ENCODE measurements at regions not wholly inside any gene's neighbourhood (a gene's known extent, or its start where the extent isn't known, plus 50 kb on each side); places are given as distances from the start of the nearest gene placed in this dataset.

DNA sequence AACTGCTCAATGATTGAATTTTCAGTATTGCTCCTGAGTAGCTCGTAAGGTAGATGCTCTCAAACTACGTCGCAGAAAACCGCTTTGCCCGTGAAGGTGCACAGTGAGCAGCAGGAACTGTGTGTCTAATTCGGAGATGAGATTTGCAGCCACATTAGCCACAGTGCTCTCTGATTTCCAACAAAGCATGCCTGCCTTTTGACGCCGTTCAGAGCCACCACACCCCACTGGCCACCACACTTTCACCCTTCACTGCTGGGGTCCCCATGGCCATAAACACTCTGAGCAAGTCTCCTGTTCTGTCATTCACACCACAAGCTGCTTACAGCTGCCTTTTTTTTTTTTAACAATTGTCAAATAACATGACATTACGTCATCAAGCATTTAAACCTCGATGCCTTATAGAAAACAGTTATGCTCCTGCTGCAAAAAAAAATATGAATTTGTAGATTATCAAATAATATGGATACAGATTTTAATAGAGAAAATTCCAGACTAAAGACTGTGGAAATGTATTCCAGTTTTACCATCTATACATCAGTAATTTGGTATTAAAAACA lies 578.8 kb upstream of the PFKP start:
- no peak for DNase-seq

DNA sequence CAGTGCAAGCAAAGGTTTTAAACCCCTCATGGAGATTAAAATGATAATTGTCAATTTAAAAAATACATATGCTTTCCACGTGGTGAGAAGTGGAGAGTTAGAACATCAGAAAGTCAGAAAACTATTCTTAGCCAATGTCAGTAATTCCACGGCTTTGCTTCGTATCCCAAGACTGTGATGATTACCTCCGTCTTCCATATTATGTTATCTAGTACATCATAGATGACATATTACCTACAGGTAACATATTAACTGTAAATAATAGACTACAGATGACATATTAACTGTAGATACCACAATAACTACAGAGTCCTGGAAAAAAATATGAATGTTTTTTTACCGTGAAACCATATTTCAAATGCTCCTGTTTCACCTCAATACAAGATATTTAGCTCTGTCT lies 579.4 kb upstream of the PFKP start:
- DNase-seq, result no peak

DNA sequence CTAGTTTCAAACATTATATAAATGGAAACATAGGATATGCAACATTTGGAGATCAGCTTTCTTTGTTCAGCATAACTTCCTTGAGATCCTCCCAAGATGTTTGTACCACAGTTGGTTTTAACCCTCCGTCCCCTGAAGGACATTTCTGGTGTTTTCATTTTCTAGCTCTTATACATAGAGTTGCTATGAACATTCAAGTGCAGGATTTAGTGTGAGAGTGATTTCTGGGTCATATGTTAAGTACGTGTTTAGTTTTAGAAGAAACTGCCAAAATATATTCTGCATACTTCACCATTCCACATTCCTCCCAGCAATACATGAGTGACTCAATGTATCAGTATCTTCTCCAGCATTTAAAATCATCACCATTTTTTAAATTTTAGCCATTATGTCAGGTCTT lies 588.7 kb upstream of the PFKP start:
- DNase-seq, result no peak

DNA sequence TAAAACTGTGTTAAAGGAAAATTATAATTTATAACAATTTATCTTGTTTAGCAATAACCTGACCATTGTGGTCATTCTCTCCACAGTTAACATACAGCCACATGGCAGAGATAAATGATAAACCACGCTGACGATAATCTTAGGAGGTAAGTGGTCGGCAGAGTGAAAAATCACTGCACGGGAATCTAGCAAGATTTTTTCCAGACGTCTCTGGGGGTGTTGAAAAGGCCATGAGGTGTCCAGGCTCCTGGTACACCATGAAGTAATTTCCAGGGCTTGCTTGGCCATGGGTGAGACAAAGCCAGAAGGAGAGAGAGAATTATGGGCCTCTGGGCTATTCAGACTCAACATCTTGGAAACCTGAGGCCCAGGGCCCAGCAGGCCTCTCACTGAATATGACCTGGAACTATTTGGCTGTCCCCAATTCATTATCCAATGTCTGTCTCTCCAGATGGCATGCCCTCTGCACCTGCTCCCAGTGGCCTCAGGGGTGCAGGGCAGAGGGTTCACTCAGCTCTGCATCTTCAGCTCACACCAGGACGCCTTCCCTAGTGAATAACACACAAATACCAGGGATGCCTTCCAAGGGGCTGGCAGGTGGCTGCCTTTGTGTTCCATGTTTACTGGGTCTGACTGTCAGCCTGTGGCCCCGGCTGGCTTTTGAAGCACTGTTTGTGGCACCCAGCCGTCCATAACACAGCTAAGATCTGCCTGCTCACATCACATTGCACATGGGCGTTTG lies 590.4 kb upstream of the PFKP start:
- DNase-seq, result no peak

DNA sequence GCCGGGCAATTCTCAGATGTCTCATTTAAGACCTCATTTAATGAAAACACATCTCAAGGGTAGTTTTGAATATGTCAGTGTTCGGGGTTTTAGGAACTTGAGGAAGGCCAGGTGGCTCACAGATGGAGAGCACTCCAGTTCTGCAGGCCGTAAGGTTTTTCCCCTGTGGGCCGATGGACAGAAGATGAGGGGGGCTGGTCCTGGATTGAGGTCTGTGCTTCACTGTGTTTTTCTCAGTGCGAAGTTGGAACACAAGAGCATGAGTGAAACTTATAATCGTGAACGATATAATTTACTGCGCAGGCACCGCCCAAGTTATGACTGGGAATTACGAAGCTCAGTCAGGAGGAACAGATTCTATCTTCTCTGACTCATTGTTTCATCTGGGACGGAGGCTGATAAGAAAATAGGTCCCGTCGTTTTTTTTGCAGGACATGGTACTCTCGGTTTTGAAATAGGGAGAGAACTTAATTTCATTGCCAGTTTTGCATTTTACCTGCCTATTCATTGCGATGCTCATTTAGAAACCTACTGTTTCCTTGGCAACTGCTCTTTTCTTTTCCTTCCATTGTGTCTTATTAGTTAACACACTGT lies 591.0 kb upstream of the PFKP start:
- DNase-seq, result no peak

DNA sequence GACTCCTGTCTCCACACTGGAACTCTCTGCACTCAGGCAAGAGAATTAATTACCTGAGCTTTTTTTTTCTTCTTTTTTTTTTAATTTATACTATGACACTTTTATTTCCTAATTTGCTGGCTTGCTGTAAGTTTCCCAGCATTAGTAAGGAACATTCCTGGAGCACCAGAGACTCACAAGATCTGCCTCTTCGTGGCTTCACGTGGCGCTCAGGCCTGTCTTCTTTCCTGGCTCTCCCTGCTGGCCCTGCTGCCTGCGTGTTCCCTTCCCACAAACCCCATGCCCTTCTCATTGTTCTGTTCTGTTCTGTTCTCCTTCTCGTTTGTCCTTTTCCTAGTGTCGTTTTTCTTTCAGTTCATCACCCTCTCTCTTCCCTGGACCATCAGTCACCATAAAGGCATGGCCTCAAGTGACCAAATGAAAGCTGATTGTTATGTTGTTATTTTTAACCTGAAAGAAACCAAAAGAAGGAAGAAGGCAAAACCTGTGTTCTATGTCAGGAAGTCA lies 591.6 kb upstream of the PFKP start:
- DNase-seq, result no peak

DNA sequence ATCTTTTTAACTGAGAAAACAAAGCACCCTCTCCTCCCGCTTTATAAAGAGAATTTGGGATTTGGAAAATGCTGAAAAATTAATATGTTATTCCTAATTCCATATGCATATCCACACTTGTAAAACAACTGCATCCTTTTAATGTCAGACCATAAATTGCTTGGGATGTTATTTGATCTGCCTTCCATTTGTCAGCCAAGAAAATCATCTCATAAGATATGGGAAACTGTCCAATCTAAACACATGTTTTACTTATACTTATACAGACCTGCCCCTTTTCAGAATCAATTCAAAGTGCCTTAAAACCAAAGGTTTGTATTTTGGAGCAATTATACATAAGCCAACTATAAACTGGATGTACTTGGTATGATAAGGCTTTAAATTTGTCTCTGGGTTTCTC lies 595.5 kb upstream of the PFKP start:
- DNase-seq, result no peak

DNA sequence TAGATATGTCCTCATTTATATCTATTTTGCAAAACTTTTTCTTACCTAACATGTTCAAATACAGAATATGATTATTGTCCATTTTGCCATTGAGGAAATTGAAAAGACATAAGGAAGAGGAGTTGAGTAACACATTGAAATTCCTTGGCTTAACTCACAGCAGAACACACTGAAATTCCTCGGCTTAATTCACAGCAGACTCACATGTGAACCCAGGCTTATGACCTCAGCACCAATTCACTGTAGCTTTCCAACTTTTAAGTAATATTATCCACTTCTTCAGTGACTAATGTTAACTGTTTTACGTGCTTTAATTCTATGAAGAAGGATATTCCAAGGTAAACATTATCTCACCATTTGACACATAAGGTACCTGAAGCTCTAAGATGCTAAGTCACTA lies 597.5 kb upstream of the PFKP start:
- DNase-seq, result no peak

DNA sequence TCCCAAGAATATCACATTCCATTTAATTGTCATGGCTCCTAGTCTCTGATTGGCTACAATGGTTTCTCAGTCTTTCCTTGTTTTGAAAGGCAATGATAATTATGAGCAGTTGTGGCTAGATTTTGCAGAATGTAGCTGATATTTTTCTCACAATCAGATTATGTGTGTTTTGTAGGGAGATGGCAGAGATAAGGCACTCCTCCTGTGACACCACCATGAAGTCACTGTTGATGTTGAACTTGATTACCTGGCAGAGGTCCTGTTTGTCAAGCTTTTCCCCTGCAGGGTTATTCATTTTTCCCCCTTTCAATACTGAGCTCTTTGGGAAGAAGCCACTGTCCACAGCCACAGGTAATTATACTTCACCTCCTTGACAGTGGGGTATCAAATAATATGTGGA lies 602.9 kb upstream of the PFKP start:
- no peak for DNase-seq

DNA sequence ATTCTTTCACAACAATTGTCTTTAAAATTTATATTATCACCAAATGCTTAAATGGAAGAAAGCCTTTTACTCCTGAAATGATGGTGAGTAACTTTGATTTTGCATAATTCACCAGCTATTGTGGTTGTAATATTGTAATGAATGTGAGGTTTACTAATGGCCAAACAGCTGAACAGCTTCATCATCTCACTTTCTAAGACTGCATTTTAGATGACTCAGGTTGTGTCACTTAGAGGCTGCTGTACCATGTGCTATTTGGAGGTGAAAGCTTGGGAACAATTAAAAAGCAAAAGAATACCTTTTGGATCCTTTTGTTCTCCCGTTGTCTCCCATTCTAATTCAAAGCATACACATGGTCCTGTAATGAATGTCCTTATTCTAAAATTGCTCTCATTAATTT lies 604.0 kb upstream of the PFKP start:
- DNase-seq, result no peak

DNA sequence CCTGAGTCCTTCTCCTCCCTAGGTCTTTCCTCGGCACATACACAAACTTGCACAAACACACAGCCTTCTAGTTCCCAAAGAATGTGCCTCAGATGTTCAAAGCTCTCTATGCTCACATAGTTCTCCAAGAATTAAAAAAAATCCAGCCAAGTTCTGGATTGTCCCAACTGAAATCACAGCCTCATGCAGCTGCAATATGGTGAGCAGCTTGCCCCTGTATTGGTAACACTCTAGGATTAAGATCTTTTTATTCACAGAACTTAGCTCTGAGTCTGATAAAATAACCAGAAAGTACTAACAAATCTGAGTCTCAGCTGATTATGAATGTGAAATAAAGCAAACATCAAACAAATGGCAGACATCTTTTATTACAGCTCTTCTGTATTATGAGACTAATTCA lies 604.8 kb upstream of the PFKP start:
- DNase-seq, result no peak

DNA sequence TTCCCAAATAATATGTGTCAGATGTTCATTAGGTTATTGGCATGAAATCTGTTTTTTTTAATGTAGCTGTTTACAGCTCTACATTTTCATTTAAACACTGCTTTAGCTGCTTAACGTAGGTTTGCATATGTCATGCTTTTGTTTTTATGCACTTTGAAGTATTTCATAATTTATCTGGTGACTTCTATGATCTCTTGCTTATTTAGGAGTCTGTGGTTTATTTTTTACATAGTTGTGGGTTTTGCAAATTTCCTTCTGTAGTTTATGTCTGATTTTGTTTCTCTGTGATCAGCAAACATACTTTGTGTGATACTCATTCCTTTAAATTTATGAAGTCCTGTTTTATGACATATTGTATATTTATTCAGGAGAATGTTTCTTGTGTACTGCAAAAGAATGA lies 606.5 kb upstream of the PFKP start:
- no peak for DNase-seq

DNA sequence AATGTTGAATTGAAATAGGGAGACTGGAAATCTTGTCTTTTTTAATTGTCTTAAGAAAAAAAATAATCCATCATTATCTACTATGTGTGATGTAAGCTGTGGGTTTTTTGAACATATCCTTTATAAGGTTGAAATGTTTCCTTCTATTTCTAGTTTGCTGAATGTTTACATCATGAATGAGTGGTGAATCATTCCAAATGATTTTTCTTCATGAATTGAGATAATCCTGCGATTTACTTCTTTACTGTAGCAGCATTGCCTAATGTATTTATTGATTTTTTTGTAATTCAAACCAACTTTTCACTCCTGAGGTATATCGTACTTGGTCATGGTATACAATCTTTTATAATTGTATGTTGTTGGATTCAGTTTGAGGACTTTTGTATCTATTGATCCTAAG lies 607.6 kb upstream of the PFKP start:
- DNase-seq, result no peak

DNA sequence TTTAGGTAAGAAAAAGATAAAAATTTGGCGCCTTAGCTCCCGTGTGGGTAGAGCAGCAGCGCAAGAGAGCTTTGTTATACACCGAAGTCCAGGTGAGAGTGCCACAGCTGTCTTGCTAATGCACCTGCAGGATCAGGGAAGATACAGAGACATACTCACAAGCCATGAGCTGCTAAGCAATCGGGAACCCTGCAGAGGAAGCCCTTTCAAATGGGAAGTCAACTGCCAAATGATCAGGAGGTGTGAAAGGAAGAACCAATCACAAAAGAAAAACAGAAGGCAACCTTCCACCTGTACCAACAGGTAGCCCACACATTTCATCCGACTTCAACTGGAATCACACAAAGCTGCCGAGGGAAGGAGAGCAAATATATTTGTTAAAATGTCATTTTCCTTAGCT lies 610.5 kb upstream of the PFKP start:
- DNase-seq, result no peak

DNA sequence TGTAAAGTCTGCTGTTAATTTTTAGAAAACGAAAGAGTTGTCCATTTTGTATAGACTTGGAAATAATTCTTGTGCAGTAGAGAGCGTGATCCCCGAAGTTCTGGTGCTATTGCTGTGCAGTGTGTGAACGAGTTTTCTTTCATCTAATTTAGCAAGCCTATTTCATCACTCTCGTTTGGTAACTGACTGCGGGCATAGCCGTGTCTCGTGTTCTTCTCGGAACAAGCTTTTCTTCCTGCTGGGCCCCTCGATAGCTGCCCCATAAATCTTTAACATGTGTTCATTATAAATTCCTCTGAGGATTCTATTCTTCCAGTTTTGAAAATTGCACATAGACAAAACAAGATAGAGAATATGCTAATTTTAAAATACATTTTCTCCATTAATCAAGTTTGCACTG lies 622.0 kb upstream of the PFKP start:
- no peak for DNase-seq

DNA sequence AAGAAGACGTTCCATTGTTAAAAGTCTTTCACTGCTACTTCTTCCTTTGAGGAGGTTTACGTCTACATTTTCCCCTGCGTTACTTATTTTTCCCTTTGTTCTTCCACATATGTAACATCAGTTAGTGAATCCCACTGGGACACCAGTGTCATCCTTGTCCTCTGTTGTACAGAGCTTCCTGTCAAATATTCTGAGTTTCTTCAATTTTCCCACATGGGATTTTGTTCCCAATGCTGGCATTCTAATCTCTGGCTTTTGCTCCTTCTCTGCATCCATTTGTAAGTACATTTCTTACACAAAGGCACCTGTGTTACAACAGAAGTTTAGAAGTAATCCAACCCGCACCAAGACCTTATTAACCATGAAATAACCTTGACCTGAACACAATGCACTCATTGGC lies 627.4 kb upstream of the PFKP start:
- no peak for DNase-seq

DNA sequence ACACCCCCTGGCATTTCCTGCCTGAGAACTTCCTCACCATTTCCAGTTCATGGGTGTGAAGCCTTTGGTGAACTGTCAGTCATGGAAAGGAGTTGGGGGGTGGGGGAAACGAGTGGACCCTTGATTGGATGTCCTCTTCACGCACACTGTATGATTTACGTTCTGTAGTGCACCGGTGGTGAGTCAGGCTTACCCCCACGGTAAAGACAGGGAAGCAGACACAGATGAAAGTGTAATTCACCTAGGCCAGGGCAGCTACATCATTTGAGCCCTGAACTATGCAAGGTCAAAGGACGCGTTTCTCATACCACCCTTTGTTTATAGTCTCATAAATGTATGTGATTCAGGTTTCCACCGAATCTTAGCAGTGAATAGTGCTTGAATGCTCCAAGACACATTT lies 628.3 kb upstream of the PFKP start:
- no peak for DNase-seq

DNA sequence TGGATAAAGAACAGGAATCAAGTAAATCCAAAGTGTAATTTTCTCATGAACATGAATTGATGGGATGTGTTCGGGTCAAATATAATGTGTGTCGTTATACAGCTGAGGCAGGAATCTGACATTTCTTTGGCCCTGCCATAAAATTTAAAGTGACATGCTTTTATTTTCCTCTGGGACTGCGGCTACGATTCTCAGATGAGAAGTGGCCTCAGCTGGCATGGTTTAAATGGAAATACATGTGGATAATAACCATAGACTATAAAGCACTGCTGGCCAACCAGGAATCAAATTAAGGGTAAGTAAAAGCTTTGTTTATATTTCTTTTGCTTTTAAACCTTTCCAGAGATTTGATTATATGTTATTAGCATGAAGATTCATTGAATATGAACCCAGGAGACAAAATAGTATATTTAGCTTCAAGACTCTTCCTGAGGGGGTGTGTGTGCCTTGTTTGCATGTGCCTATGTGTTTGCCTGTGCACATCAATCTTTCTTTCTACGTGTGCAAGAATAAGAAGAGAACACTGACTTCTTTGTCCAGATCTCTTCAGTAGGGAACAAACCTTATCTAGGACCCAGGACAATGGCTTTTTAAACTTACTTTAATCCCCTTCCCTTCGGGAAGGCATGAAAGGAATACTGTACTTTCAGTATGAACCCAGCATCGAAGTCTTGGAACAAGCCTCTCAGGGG lies 629.0 kb upstream of the PFKP start:
- no peak for DNase-seq

DNA sequence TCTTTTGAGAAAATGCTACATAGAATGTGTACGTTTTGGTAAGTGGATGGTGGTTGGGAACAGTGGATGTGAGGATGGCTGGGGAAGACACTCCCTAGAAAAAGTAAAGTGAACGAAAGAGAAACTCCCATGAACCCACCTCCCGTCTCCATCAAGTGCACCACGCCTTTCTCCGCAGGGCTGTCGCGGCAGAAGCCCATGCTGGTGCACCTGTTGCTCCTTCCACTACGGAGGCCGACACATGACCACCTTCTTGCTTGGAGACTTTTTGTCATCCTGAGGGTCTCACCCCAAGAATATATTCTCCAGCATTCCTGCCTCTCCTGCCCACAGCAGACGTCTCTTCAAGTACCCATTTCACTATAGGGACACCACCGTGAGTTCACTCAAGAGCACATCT lies 630.4 kb upstream of the PFKP start:
- DNase-seq, result no peak

DNA sequence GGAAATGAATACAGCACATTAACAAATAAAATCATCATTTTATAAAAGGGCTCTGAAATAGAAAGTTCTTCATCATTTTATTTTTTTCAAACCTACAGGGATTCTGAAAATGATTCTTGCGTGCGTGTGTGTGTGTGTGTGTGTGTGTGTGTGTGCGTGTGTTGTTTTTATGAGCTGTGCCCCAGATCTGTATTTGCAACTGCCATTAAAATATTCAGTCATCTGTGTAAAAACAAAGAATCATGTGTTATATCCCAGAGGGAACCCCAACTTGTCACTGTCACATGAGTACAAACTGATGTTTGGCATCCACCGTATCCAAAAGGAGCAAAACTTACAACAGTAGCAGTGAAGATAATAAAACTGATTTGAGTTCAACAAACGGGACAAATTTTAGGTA lies 635.4 kb upstream of the PFKP start:
- DNase-seq, result no peak

DNA sequence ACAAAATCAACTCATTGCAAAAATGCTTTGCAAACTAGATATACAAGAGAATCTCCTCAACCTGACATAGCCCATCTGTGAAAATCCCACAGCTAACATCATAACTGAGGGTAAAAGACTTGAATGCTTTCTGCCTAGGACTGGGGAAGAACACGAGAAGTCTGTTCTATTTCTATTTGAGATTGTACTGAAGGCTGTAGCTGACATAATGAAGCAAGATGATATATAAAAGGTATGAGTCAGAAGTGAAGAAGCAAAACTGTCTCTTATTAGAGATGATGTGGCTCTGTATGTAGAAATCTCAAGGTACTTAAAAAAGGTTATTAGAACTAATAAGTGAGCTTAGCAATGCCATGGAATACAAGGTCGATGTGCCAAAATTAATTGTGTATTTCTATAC lies 639.9 kb upstream of the PFKP start:
- DNase-seq, result no peak

DNA sequence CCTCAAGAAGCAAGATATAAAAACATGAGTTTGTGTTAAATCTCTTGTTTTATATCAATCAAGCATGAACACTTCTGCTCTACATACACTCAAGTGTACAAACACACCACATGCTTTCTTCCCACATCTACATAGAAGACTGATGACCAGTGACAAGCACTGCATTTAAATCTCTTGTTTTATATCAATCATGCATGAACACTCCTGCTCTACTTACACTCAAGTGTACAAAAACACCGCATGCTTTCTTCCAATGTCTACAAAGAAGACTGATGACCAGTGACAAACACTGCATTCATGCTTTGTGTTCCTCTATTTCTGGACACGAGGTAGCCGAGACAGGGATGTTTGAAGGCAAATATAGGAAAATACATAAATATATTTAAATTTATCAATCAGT lies 642.0 kb upstream of the PFKP start:
- DNase-seq, result no peak

DNA sequence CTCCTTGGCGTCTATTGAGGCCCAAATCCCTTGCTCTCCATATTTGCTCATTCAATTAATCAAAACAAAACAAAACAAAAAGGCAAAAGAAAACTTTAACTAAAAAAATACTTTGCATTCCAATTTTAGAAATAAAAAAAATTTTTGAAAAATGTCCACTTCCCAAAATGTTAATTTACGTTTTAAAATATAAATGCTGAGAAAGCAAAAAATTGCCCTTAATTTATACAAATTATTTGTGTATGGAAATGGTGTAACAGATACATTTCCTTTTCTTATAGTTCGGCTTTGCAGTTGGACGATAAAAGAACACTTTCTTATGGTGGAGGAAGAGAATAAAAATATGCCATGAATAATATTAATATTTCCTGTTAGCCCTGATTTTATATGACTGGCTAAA lies 652.8 kb upstream of the PFKP start:
- no peak for DNase-seq

DNA sequence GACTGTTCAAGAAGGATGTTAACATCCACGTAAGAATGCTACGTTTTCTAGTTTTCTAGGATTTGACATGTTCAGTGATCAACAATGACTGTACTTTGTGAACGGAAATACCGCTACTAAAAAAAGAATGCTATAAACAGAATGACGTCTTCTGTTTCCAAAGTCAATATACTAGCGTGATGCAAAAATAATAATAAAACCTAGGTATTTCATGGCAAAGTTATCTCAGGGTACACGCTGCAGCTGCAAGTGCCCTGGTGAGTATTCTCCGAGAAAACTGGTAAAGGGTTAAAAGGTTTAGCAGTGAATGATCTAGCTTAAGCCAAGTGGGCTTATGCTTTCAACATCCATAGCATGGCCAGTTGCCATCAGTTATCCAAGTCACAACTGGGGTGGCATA lies 653.3 kb upstream of the PFKP start:
- DNase-seq, result no peak

All from stimulated activated CD4-positive, alpha-beta T cell treated with anti-CD3 and anti-CD28 coated beads, Interleukin-15, amount 100 ng/mL, for 24 hours (primary cell).